GM21528 (cell line): ENCODE measurements at regions not wholly inside any gene's neighbourhood (a gene's known extent, or its start where the extent isn't known, plus 50 kb on each side); places are given as distances from the start of the nearest gene placed in this dataset.
"Not testable (repeated sequence)": the region's sequence is repeated elsewhere in the genome, so short reads cannot be mapped to it uniquely, and the experiment has no call there.

Experiments used
- ATAC-seq: cut with Tn5 transposase; IDR thresholded peaks from one replicate; pipeline ENCODE4 v1.9.1; 2021; ENCODE audit warnings: mild to moderate bottlenecking, moderate library complexity; ENCODE audit not compliant: unreplicated experiment, low FRiP score

- no peak for ATAC-seq
These were observed 64.7 kb downstream of the DHCR7 start for GRCh38 chr11:71383461-71383860.

GRCh38 chr11:71381781-71382505, 66.2 kb downstream of the DHCR7 start:
- no peak for ATAC-seq

GRCh38 chr11:71379701-71380100, 68.5 kb downstream of the DHCR7 start:
- ATAC-seq = no peak

- peak; percentile 44 for ATAC-seq
These were observed 74.3 kb downstream of the DHCR7 start for GRCh38 chr11:71373791-71374454.

- ATAC-seq = peak; percentile 61
These were observed 75.2 kb downstream of the DHCR7 start for GRCh38 chr11:71372693-71373657.

GRCh38 chr11:71371674-71372069, 76.5 kb downstream of the DHCR7 start:
- no peak for ATAC-seq

DNA sequence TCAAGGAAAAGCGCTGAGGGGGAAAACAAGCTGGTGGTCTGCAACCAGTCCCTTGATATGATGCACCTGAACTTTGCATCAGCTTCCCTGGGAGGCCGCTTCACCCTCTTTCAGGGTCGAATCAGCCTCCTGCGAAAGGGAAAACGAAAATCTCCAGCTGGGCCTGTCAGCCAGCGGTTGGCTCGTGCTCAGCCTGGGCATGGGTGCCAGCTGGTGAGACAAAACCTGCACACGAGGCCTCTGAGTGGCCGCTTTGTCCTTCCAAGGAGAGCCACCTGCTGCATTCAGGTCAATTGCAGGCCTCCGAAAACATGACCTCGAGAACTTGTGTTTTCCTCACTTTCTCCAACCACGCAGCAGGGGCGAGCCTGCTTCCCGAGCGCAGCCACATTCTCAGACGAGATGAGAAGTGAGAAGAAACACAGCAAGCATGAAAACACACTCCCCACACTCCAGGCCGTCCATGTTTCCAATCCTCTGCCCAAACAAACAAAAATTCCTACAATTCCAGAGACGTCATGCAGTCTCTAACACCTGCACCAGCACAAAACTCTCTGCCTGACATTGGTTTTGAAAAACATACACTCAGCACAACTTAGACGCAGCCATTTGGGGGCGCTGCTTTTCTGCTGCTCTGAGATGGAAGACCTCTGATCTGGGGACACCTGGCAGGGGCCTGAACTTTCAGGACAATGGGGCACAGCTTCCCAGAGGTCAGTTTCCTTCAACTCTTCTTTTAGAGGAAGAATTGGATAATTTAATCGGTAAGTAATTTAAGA, 77.1 kb downstream of the DHCR7 start:
- no peak for ATAC-seq

DNA sequence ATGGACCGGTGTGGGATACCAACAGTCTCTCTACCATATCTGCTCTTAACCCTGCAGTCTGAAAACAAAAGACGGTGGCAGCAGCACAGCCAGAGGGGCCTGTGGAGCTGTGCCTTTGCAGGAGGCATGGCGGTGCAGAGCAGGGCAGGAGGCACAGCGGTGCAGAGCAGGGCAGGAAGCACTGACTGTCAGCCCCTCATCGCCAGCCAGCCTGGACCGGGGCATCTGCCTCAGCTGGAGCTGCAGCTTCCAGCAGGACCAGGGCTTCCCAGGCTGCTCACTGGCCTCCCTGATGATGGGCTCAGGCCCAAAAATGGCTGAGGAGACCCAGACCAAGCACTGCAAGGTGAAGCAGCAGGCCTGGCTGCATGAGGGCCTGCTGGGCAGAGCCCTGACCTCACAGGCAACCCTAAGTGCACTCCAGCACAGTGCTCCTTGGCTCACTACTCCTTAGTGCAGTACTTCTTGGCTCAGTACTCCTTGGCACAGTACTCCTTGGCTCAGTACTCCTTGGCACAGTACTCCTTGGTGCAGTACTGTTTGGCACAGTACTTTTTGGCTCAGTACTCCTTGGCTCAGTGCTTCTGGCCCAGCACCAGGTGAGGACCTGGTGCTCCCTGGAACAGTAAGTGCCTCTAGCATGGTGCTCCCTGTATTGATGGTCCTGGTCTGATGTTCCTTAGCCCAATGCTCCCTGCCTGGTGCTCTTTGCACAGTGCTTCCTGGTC, 78.0 kb downstream of the DHCR7 start:
- ATAC-seq = no peak

GRCh38 chr11:71369411-71369810, 78.8 kb downstream of the DHCR7 start:
- ATAC-seq = no peak

- no peak for ATAC-seq
These were observed 79.2 kb downstream of the DHCR7 start for GRCh38 chr11:71368966-71369365.

DNA sequence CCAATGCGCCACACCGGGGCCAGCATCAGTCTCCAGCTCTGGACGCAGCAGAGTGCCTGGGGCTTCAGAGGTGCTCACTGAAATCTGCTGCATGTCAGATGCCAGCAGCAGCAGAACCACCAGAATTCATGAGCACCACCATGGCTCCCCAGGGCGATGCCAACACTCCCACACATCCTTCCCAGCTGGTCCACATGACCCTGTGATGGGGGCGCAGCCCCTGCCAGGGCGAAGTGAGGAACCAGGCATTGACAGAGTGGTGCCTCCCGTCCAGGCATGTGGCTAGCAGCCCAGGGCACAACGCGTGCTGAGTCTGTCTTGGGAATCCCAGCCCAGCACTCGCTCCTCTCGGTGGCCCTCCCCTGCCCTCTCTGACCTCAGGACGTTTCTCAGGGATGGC, 80.4 kb downstream of the DHCR7 start:
- ATAC-seq = no peak

- ATAC-seq = not testable (repeated sequence)
These were observed 80.9 kb downstream of the DHCR7 start for GRCh38 chr11:71367276-71367675.

DNA sequence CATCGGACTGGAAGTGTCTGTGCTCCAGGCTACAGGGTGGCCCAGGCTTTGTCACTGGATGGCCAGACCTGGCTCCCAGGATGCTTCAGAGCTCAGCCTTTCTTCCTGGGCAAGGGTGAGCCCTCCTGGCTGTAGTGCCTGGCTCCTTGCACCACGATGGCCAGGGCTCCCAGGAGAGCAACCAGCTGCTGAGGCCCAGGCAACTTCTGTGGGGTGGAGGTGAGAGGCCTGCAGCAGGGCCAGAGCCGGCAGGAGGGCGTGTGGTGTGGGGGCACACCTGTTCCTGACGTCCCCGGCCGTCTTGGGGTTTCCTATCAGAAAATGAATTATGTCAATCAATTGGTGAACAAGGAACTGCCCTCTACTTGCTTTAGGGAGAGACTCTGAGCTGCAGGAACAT, 82.1 kb downstream of the DHCR7 start:
- no peak for ATAC-seq

GRCh38 chr11:71365626-71366025, 82.6 kb downstream of the DHCR7 start:
- ATAC-seq = no peak

DNA sequence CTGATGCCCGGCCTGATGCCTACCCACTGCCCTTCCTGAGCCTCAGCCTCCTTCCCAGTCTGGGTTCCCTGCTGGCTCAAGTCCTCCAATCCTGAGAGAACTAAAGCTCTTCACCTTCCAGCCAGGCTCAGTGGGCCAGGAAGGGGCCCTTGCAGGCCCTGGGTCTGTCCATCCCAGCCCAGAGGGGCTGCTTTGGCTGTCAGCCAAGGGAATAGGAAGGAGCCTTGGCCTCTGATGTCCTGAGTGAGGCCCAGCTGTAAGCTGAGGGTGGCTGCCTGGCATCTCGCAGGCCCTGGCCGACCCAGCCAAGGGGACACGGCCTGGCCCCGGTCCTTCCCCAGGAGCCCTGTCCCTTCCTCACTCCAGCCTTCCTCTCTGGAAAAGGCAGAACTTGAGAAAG, 83.4 kb downstream of the DHCR7 start:
- ATAC-seq = no peak

DNA sequence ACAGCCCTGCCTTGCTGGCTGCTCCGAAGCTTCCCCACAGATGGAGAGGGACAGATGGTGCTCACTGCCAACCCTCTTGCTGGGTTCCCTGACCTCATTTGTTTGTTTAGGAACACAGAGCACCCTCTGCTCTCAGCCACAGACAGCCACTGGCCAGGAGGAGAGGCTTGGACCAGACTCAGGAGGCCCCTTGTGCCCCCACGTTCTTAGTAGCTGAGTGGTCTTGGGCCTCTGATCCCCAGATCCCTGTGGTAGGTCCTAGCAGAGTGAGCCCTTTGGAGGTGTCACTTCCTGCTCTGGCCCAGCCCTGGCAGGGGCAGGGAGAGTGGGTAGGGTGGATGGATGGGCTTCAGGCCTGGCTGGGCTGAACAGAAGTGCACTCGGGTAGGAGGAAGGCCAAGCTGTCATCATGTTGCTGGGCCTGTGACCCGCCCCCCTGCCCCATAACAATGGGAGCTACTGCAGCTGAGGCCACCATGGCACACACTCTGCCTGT, 84.0 kb downstream of the DHCR7 start:
- no peak for ATAC-seq

DNA sequence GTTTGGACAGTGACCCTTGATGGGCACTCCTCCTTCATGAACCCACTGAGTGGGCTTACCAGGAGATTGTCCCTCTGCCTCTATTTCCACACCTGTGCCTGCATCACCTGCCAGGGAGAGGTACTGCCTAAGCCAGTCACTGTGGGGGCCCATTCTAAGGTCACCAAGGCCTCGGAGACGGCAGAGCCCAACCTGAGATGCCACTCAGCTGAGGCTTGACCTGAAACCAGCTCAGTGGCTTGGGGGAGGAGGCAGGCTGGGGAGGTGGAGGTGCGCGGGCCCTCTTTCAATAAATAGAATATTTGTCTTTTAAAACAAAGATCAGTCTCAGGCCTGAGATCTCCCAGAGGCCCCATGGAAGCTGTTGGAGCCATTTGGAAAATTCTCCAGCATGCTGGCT, 84.5 kb downstream of the DHCR7 start:
- ATAC-seq = no peak

DNA sequence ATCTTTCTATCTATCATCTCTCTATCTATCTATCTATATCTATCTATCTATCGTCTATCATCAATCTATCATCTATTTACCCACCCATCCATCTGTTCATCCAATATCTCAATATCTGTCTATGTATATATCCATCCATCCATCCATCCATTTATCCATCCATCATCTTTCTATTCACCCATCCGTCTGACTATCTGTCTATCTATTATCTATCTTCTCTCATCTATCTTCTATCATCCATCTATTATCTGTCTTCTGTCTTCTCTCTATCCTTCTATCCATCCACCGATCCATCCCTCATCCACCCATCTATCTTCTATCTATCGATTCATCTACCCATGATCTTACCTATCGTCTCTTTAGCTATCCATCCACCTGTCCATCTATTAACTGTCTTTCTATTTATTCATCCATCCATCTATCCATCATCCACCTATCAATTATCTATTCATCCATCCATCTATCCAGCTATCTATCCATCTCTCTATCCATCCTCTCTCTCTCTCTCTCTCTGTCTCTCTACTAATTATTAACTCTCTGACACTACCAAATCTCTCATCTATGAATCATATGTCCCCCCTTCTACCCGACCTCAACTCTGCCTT, 89.1 kb downstream of the DHCR7 start:
- no peak for ATAC-seq

DNA sequence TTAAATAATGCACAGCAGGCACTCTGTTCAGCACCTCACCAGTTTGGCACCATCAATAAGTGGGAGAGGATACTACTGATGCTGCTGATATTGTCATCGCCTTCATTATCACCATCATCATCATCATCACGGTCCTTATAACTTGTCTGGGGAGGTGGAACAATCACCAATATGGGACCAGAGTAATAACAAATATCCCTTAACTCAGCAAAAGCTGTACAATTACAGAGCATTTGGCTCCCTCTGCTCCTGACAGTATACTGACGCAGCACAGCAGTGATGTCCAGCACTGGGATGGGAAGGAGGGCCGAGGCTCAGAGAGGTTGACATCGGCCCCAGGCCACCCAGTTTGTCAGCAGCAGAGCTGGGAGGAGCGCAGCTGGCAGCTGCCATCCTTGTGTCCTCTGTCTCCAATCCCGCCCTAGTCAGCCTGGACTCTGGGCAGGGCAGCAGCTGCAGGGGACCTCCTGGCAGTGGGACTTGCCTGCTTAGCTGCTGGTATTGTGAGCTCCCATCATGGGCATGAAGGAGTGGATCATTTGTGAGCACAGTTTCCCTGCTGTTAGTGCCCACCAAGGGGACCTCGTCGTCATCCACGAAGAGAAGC, 90.0 kb downstream of the DHCR7 start:
- no peak for ATAC-seq
